H1 (cell line): ENCODE measurements at regions not wholly inside any gene's neighbourhood (a gene's known extent, or its start where the extent isn't known, plus 50 kb on each side); places are given as distances from the start of the nearest gene placed in this dataset.
"Not testable (repeated sequence)": the region's sequence is repeated elsewhere in the genome, so short reads cannot be mapped to it uniquely, and the experiment has no call there.

Source experiments
- CTCF ChIA-PET: fragments of 300-600 bp; sonication (Branson Sonifier 250); formaldehyde crosslinking; loops from one replicate; lab custom pipeline; 2021; ENCODE audit not compliant: partially characterized antibody; lab: Charles Lee
- POLR2A ChIA-PET: fragments of 300-600 bp; sonication (Branson Sonifier 250); formaldehyde crosslinking; loops from one replicate; lab custom pipeline; 2021; ENCODE audit warnings: inconsistent platforms; ENCODE audit not compliant: partially characterized antibody; lab: Charles Lee
- DNase-seq, 2 experiments: peaks; one replicate each; pipeline versions ENCODE4 v3.0.0 to v3.0.0-alpha.2; 2010 to 2022; ENCODE audit warnings: low spot score in 2 of 2, low read depth in 1 of 2, mixed read lengths in 1 of 2
- FAIRE-seq: peaks from 2 replicates; lab custom pipeline; 2011; peaks lifted over from hg19 to GRCh38; lab: Jason Lieb, UNC
- H2AFZ ChIP-seq: 2 replicates; pipeline ENCODE4 v1.8.1; 2012; ENCODE audit warnings: low read length, inconsistent platforms
- H2AK5ac ChIP-seq: 2 replicates; pipeline ENCODE4 v1.6.1; 2013; ENCODE audit warnings: low read depth, low read length
- H2BK120ac ChIP-seq: replicated peaks from 2 replicates; pipeline ENCODE3; 2013; ENCODE audit warnings: low read depth, low read length, inconsistent platforms
- H2BK12ac ChIP-seq: 2 replicates; pipeline ENCODE4 v1.6.1; 2013; ENCODE audit warnings: low read depth, low read length
- H2BK15ac ChIP-seq: 2 replicates; pipeline ENCODE4 v1.6.1; 2013; ENCODE audit warnings: low read length
- H2BK20ac ChIP-seq: 2 replicates; pipeline ENCODE4 v1.6.1; 2013; ENCODE audit warnings: low read length
- H2BK5ac ChIP-seq: 2 replicates; pipeline ENCODE4 v1.6.1; 2013; ENCODE audit warnings: low read depth, low read length
- H3K14ac ChIP-seq: 2 replicates; pipeline ENCODE4 v1.6.1; 2013; ENCODE audit warnings: inconsistent platforms; ENCODE audit not compliant: insufficient read length
- H3K18ac ChIP-seq: 2 replicates; pipeline ENCODE4 v1.6.1; 2013; ENCODE audit warnings: low read length; ENCODE audit errors: extremely low read depth
- H3K23ac ChIP-seq: 2 replicates; pipeline ENCODE4 v1.6.1; 2013; ENCODE audit warnings: inconsistent platforms; ENCODE audit not compliant: insufficient read length
- H3K23me2 ChIP-seq: 2 replicates; pipeline ENCODE4 v1.6.1; 2013; ENCODE audit warnings: low read depth, low read length
- H3K27ac ChIP-seq: 2 replicates; pipeline ENCODE4 v1.6.1; 2011; ENCODE audit warnings: low read depth, low read length, inconsistent platforms
- H3K27me3 ChIP-seq, 4 experiments: replicated peaks in 1 of 4; 1 replicate in 1 of 4; 2 replicates in 3 of 4; pipeline versions ENCODE4 v1.6.1 to v1.8.1; 2011 to 2013; ENCODE audit warnings: low read length in 3 of 4, mild to moderate bottlenecking in 3 of 4, inconsistent platforms in 2 of 4, mixed read lengths in 2 of 4, moderate library complexity in 1 of 4; ENCODE audit not compliant: control insufficient read depth in 3 of 4, insufficient read depth in 3 of 4; ENCODE audit errors: extremely low read depth in 1 of 4
- H3K36me3 ChIP-seq, 4 experiments: 2 replicates each; pipeline versions ENCODE4 v1.6.1 to v1.8.1; 2011 to 2013; ENCODE audit warnings: mild to moderate bottlenecking in 4 of 4, low read length in 3 of 4, moderate library complexity in 2 of 4, control low read depth in 1 of 4, inconsistent platforms in 1 of 4; ENCODE audit not compliant: insufficient read depth in 4 of 4, control insufficient read depth in 2 of 4
- H3K4ac ChIP-seq: replicated peaks from 2 replicates; pipeline ENCODE3; 2013; ENCODE audit warnings: low read length, low read depth, mixed read lengths, inconsistent platforms; ENCODE audit not compliant: insufficient read length
- H3K4me1 ChIP-seq, 4 experiments: replicated peaks in 1 of 4; 1 replicate in 1 of 4; 2 replicates in 3 of 4; pipeline versions ENCODE4 v1.6.1 to v1.8.1; 2011 to 2013; ENCODE audit warnings: low read length in 3 of 4, inconsistent platforms in 2 of 4, mixed read lengths in 1 of 4; ENCODE audit not compliant: insufficient read depth in 4 of 4, control insufficient read depth in 3 of 4
- H3K4me2 ChIP-seq, 2 experiments: 2 replicates each; pipeline versions ENCODE4 v1.6.1 to v1.8.1; 2011 to 2013; ENCODE audit warnings: low read depth in 2 of 2, low read length in 2 of 2, control low read depth in 1 of 2, inconsistent platforms in 1 of 2, mild to moderate bottlenecking in 1 of 2; ENCODE audit not compliant: insufficient read depth in 1 of 2
- H3K4me3 ChIP-seq, 4 experiments: fragments of 200-600, 300-600 bp in 1 of 4; sonication (generic), shearing (Covaris generic), sonication (Bioruptor Twin) in 1 of 4; 2 replicates each; pipeline versions ENCODE4 v1.5.1 to v1.8.1; 2011 to 2016; ENCODE audit warnings: low read length in 4 of 4, low read depth in 3 of 4, control low read depth in 2 of 4, inconsistent platforms in 2 of 4, mild to moderate bottlenecking in 2 of 4, mixed read lengths in 1 of 4, moderate library complexity in 1 of 4; ENCODE audit not compliant: insufficient read depth in 2 of 4; ENCODE audit errors: extremely low read depth in 1 of 4
- H3K56ac ChIP-seq: replicated peaks from 2 replicates; pipeline ENCODE3; 2013; ENCODE audit warnings: low read depth, mild to moderate bottlenecking, mixed read lengths, low read length, inconsistent platforms; ENCODE audit not compliant: insufficient read length
- H3K79me1 ChIP-seq: 2 replicates; pipeline ENCODE4 v1.6.1; 2013; ENCODE audit warnings: low read depth, low read length, control low read depth
- H3K79me2 ChIP-seq, 2 experiments: 2 replicates each; pipeline versions ENCODE4 v1.6.1 to v1.8.1; 2012 to 2013; ENCODE audit warnings: low read length in 2 of 2, mild to moderate bottlenecking in 2 of 2, inconsistent platforms in 1 of 2; ENCODE audit not compliant: insufficient read depth in 2 of 2, control insufficient read depth in 1 of 2
- H3K9ac ChIP-seq, 4 experiments: replicated peaks in 1 of 4; 1 replicate in 1 of 4; 2 replicates in 3 of 4; pipeline versions ENCODE4 v1.6.1 to v1.8.1; 2011 to 2013; ENCODE audit warnings: low read depth in 3 of 4, low read length in 3 of 4, control low read depth in 2 of 4, mild to moderate bottlenecking in 2 of 4, moderate library complexity in 2 of 4, inconsistent platforms in 1 of 4; ENCODE audit errors: extremely low read depth in 1 of 4
- H3K9me3 ChIP-seq, 2 experiments: 2 replicates each; pipeline versions ENCODE4 v1.6.1 to v1.8.1; 2012 to 2013; ENCODE audit warnings: mild to moderate bottlenecking in 2 of 2, moderate library complexity in 2 of 2, control low read depth in 1 of 2, inconsistent platforms in 1 of 2, low read depth in 1 of 2, low read length in 1 of 2, mixed read lengths in 1 of 2; ENCODE audit not compliant: insufficient read depth in 2 of 2
- H4K20me1 ChIP-seq, 2 experiments: replicated peaks in 1 of 2; 2 replicates each; pipeline versions ENCODE3 to v1.8.1; 2011 to 2013; ENCODE audit warnings: inconsistent platforms in 2 of 2, low read length in 2 of 2, mild to moderate bottlenecking in 1 of 2; ENCODE audit not compliant: insufficient read depth in 2 of 2, control insufficient read depth in 1 of 2
- H4K5ac ChIP-seq: 2 replicates; pipeline ENCODE4 v1.6.1; 2013; ENCODE audit warnings: low read length, low read depth, mixed read lengths, inconsistent platforms; ENCODE audit not compliant: insufficient read length
- H4K8ac ChIP-seq: 2 replicates; pipeline ENCODE4 v1.8.0; 2013; ENCODE audit warnings: mild to moderate bottlenecking, moderate library complexity, low read length, inconsistent platforms; ENCODE audit not compliant: insufficient read depth; ENCODE audit errors: extremely low read depth
- H4K91ac ChIP-seq: replicated peaks from 2 replicates; pipeline ENCODE3; 2013; ENCODE audit warnings: low read length, mixed read lengths, inconsistent platforms; ENCODE audit not compliant: insufficient read length
- WGBS, 2 experiments: shearing (Covaris generic) in 1 of 2; methylation state at CpG; one replicate each; pipeline versions ENCODE4 v1.1.6 to v1.1.7; 2013 to 2015; ENCODE audit warnings: low lambda C conversion rate in 2 of 2, mixed read lengths in 2 of 2, inconsistent platforms in 1 of 2, low coverage in 1 of 2, missing lambda C conversion rate in 1 of 2; ENCODE audit not compliant: insufficient replicate concordance in 2 of 2, insufficient coverage in 1 of 2, insufficient read length in 1 of 2; ENCODE audit errors: extremely low coverage in 1 of 2, missing lambda C conversion rate in 1 of 2; 5-methylcytosine and 5-hydroxymethylcytosine counted together

- H4K91ac ChIP-seq, H3K4me2 ChIP-seq, H2BK15ac ChIP-seq, H3K14ac ChIP-seq, H3K27ac ChIP-seq, H3K4me1 ChIP-seq, H3K56ac ChIP-seq, H2BK120ac ChIP-seq, H3K9ac ChIP-seq, H2AFZ ChIP-seq, H4K8ac ChIP-seq, H4K20me1 ChIP-seq, H4K5ac ChIP-seq, H3K4me3 ChIP-seq, H2BK12ac ChIP-seq, H2AK5ac ChIP-seq, H3K79me2 ChIP-seq, H2BK5ac ChIP-seq, H3K18ac ChIP-seq, H3K4ac ChIP-seq, CTCF ChIA-PET, DNase-seq, FAIRE-seq, H3K23me2 ChIP-seq, H3K23ac ChIP-seq, H3K36me3 ChIP-seq, H2BK20ac ChIP-seq, H3K9me3 ChIP-seq, POLR2A ChIA-PET, H3K79me1 ChIP-seq, H3K27me3 ChIP-seq: not testable (repeated sequence)
- WGBS, 2 experiments: 90% methylated on average over 1 of the region's 1 CpG; no CpG with 5 or more reads in 1 of the 2 experiments
These were observed 101.0 kb upstream of the TBX18 start for GRCh38 chr6:84865372-84865771.
